ENCODE measurements at regions not wholly inside any gene's neighbourhood (a gene's known extent, or its start where the extent isn't known, plus 50 kb on each side); places are given as distances from the start of the nearest gene placed in this dataset.

DNA sequence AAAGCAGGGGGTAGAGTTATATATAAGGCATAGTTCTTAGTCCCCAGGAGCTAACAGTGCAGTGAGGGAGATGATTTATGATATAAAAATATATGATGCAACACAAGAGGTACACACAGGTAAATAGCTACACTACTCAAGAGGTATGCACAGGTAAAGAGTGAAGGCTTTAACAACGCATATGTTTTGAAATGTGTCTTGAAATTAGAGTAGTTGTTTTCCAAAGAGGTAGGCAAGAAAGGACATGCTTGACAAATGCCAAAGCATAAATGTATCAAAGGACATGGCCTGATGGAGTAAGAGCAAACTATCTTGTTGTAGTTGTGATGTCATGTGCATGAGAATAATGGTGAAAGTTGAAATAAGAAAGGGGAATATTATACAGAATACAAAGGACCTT is 104.3 kb upstream of the C11orf87 start:
- H3K27me3 ChIP-seq (ENCODE audit: control insufficient read depth in 3 of 3, insufficient read depth in 3 of 3, low read length in 3 of 3), result no peaks in the 10 kb centered on the region
- no peak overlapping the region for H3K27ac ChIP-seq (ENCODE audit: low read depth in 1 of 3, low read length in 2 of 3)
- no peaks in the 10 kb centered on the region for H3K4me1 ChIP-seq (ENCODE audit: control insufficient read depth in 3 of 3, insufficient read depth in 2 of 3, low read depth in 1 of 3, low read length in 2 of 3)
- H3K9me3 ChIP-seq (ENCODE audit: control insufficient read depth in 2 of 2, insufficient read depth in 1 of 2, low read depth in 1 of 2, low read length in 1 of 2), result no peaks in the 10 kb centered on the region
- no peak overlapping the region for H3K4me3 ChIP-seq (ENCODE audit: low read depth in 1 of 3, low read length in 3 of 3)
- no peaks in the 10 kb centered on the region for H3K36me3 ChIP-seq (ENCODE audit: control insufficient read depth in 3 of 3, insufficient read depth in 2 of 3, low read depth in 1 of 3, low read length in 3 of 3)
- FAIRE-seq (no peak), DNase-seq (no peak)
- WGBS, 3 donors, result 86 to 97% (median 93%) methylated on average over 1 of the region's 1 CpG

DNA sequence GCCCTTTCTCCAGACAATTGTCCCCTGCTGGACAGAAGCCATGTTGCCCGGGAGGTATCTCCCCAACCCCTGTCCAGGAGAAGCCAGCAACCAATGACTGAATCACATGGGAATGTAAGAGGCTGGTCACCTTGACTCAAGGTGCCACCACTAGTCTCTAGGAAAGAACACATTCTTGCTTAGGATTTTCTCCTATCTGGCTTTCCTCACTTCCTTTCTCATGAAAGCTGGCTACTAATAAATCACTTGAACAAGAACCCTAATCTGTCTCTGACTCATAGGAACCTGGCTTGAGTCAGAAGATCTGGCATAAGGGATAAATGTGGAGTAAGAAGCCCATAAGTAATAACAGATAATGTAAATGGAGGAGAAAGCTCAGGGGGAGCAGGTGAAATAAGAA is 101.4 kb upstream of the C11orf87 start:
- no peak for FAIRE-seq
- 57 to 80% (median 70%) methylated on average over 1 of the region's 1 CpG for WGBS, 3 donors

DNA sequence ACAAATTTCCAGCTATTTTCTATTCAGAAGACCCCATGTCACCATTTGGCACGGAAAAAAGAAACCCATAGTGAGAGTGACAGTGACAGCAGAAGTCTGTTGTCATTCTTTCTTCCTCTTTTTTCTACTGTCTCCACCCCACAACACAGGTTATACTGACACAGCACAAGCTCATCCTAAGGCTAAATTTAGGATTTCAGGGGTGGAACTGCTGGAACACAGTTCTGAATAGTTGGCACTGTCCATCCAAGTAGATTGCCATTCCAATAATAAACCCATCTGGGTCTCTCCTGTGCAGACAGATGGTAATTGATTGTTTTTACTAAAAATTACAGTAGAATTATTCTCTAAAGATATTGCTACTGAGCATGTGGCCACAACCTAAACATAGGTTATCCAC is 95.2 kb upstream of the C11orf87 start:
- Histone ChIP-seq H3K4me1 (ENCODE audit: control insufficient read depth in 3 of 3, insufficient read depth in 2 of 3, low read depth in 1 of 3, low read length in 2 of 3) (no peaks in the 10 kb centered on the region), H3K27me3 (ENCODE audit: control insufficient read depth in 3 of 3, insufficient read depth in 3 of 3, low read length in 3 of 3) (no peaks in the 10 kb centered on the region), H3K4me3 (ENCODE audit: low read depth in 1 of 3, low read length in 3 of 3) (no peak overlapping the region), H3K36me3 (ENCODE audit: control insufficient read depth in 3 of 3, insufficient read depth in 2 of 3, low read depth in 1 of 3, low read length in 3 of 3) (no peaks in the 10 kb centered on the region), H3K9me3 (ENCODE audit: control insufficient read depth in 2 of 2, insufficient read depth in 1 of 2, low read depth in 1 of 2, low read length in 1 of 2) (no peaks in the 10 kb centered on the region), H3K27ac (ENCODE audit: low read depth in 1 of 3, low read length in 2 of 3) (no peak overlapping the region)
- WGBS, 3 donors, result 56 to 72% (median 63%) methylated on average over 1 of the region's 1 CpG
- DNase-seq, result no peak
- FAIRE-seq, result no peak

More for the DNA sequence above, 101.4 kb upstream of the C11orf87 start:
- H3K9me3 ChIP-seq (ENCODE audit: control insufficient read depth in 2 of 2, insufficient read depth in 1 of 2, low read depth in 1 of 2, low read length in 1 of 2), result no peaks in the 10 kb centered on the region
- no peaks in the 10 kb centered on the region for H3K4me1 ChIP-seq (ENCODE audit: control insufficient read depth in 3 of 3, insufficient read depth in 2 of 3, low read depth in 1 of 3, low read length in 2 of 3)
- no peaks in the 10 kb centered on the region for H3K36me3 ChIP-seq (ENCODE audit: control insufficient read depth in 3 of 3, insufficient read depth in 2 of 3, low read depth in 1 of 3, low read length in 3 of 3)
- no peak for DNase-seq
- H3K4me3 ChIP-seq (ENCODE audit: low read depth in 1 of 3, low read length in 3 of 3), result no peak overlapping the region
- H3K27ac ChIP-seq (ENCODE audit: low read depth in 1 of 3, low read length in 2 of 3), result no peak overlapping the region
- H3K27me3 ChIP-seq (ENCODE audit: control insufficient read depth in 3 of 3, insufficient read depth in 3 of 3, low read length in 3 of 3), result no peaks in the 10 kb centered on the region

DNA sequence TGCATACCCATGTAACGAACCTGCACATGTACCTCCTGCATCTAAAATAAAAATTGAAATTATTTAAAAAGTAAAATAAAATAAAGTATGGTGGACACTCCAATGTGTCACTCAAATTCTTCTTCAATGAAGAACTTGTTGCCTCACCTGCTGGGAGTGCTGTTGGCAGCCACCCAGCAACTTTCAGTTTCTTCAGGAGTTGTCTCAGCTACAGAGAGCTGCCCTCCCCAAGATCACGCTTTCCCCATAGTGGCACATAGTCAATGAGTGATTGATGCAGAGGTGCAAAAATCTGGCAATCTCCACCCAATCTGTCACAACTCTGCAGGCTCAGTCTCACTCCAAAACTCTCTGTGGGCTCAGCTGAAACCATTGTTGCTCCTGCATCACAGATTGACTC is 92.3 kb upstream of the C11orf87 start:
- no peaks in the 10 kb centered on the region for H3K27me3 ChIP-seq (ENCODE audit: control insufficient read depth in 3 of 3, insufficient read depth in 3 of 3, low read length in 3 of 3)
- H3K9me3 ChIP-seq (ENCODE audit: control insufficient read depth in 2 of 2, insufficient read depth in 1 of 2, low read depth in 1 of 2, low read length in 1 of 2), result no peaks in the 10 kb centered on the region
- H3K4me1 ChIP-seq (ENCODE audit: control insufficient read depth in 3 of 3, insufficient read depth in 2 of 3, low read depth in 1 of 3, low read length in 2 of 3), result no peaks in the 10 kb centered on the region
- 69 to 82% (median 71%) methylated on average over 2 of the region's 2 CpGs for WGBS, 3 donors
- no peak overlapping the region for H3K4me3 ChIP-seq (ENCODE audit: low read depth in 1 of 3, low read length in 3 of 3)
- H3K36me3 ChIP-seq (ENCODE audit: control insufficient read depth in 3 of 3, insufficient read depth in 2 of 3, low read depth in 1 of 3, low read length in 3 of 3), result no peaks in the 10 kb centered on the region
- H3K27ac ChIP-seq (ENCODE audit: low read depth in 1 of 3, low read length in 2 of 3), result no peak overlapping the region
- FAIRE-seq, result no peak
- DNase-seq, result no peak

DNA sequence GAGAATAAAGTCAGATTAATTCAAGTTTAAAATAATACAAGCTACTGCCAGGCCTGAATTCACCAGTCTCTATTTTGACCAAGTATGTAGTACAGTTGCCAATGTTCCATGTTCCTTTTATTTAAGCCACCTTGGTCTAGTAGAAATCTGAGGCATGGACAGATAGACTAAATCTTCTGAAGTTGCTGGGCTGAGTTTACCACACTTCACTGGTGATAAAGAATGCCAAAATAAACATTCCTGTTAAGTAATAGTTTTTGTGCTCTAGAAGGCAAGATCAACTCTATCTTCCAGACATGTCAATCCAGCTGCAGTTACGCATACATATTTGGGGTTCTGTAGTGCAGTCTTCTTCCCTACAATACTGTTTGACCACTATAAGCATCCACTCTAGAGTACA is 83.9 kb upstream of the C11orf87 start:
- Histone ChIP-seq H3K27ac (ENCODE audit: low read depth in 1 of 3, low read length in 2 of 3) (no peak overlapping the region), H3K4me3 (ENCODE audit: low read depth in 1 of 3, low read length in 3 of 3) (no peak overlapping the region), H3K36me3 (ENCODE audit: control insufficient read depth in 3 of 3, insufficient read depth in 2 of 3, low read depth in 1 of 3, low read length in 3 of 3) (no peaks in the 10 kb centered on the region), H3K4me1 (ENCODE audit: control insufficient read depth in 3 of 3, insufficient read depth in 2 of 3, low read depth in 1 of 3, low read length in 2 of 3) (no peaks in the 10 kb centered on the region), H3K9me3 (ENCODE audit: control insufficient read depth in 2 of 2, insufficient read depth in 1 of 2, low read depth in 1 of 2, low read length in 1 of 2) (no peaks in the 10 kb centered on the region), H3K27me3 (ENCODE audit: control insufficient read depth in 3 of 3, insufficient read depth in 3 of 3, low read length in 3 of 3) (no peaks in the 10 kb centered on the region)
- DNase-seq (no peak), FAIRE-seq (no peak)
- 84 to 90% (median 88%) methylated on average over 1 of the region's 1 CpG for WGBS, 3 donors

DNA sequence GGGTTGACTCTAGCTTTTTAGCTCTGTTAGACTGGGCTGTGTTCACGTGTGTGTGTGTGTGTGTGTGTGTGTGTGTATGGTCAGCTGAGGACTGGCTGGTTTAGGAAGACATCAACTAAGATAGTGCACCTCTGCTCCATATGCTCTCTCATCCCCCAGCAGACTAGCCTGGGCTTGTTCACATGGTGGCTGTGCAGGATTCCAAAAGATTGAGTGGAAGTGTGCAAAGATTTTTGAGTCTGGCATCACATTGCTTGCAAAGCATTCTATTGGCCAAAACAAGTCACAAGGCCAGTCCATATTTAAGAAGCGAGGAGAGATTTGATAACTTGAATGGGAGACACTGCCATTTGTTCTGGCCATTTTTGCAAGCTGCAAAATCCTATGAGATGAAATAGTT is 79.7 kb upstream of the C11orf87 start:
- FAIRE-seq, result no peak

DNA sequence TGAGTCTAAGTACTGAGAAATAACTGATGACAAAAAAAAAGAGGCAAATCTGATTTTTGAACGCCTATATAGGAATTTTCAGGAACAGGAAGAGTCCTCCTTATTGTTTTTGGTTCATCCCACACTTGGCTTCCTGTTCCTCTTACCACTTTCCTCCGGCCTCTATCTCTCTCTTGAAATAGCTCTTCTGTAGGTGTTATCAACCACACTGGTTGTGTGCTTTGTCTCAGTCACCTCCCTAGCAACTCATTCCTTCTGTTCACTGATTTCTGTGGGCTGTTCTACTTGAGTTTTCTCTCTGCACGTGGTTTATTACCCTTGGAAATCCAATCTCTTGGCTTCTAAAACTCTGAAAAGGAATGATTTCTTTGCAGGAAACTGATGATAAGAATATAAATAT is 78.7 kb upstream of the C11orf87 start:
- 22 to 44% (median 34%) methylated on average over 3 of the region's 3 CpGs for WGBS, 3 donors
- FAIRE-seq, result no peak

More for the DNA sequence above, 79.7 kb upstream of the C11orf87 start:
- no peaks in the 10 kb centered on the region for H3K36me3 ChIP-seq (ENCODE audit: control insufficient read depth in 3 of 3, insufficient read depth in 2 of 3, low read depth in 1 of 3, low read length in 3 of 3)
- no peaks in the 10 kb centered on the region for H3K9me3 ChIP-seq (ENCODE audit: control insufficient read depth in 2 of 2, insufficient read depth in 1 of 2, low read depth in 1 of 2, low read length in 1 of 2)
- H3K4me3 ChIP-seq (ENCODE audit: low read depth in 1 of 3, low read length in 3 of 3), result no peak overlapping the region
- no peak overlapping the region for H3K27ac ChIP-seq (ENCODE audit: low read depth in 1 of 3, low read length in 2 of 3)
- H3K4me1 ChIP-seq (ENCODE audit: control insufficient read depth in 3 of 3, insufficient read depth in 2 of 3, low read depth in 1 of 3, low read length in 2 of 3), result no peaks in the 10 kb centered on the region
- 55 to 76% (median 68%) methylated on average over 2 of the region's 2 CpGs for WGBS, 3 donors
- H3K27me3 ChIP-seq (ENCODE audit: control insufficient read depth in 3 of 3, insufficient read depth in 3 of 3, low read length in 3 of 3), result no peaks in the 10 kb centered on the region
- no peak for DNase-seq

DNA sequence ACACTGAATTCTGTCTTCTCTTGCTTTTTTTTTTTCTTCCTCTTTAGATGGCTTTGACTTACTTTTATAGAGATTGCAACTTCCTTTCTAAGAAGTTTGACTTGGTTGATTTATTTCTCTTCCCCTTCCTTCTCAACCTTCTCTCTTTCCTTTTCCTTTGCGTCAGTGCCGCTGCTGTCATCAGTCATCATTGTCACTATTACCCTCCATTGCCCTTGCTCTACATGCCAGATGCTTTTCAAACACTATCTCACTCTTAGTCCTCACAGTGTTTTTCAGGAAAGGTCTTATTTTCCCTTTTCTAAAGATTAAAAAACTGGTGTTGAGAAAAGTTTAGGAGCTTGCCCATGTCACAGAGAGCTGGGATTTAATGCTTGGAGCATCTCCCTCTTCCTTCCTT is 74.7 kb upstream of the C11orf87 start:
- Histone ChIP-seq H3K27me3 (ENCODE audit: control insufficient read depth in 3 of 3, insufficient read depth in 3 of 3, low read length in 3 of 3) (no peaks in the 10 kb centered on the region), H3K9me3 (ENCODE audit: control insufficient read depth in 2 of 2, insufficient read depth in 1 of 2, low read depth in 1 of 2, low read length in 1 of 2) (no peaks in the 10 kb centered on the region), H3K27ac (ENCODE audit: low read depth in 1 of 3, low read length in 2 of 3) (no peak overlapping the region), H3K36me3 (ENCODE audit: control insufficient read depth in 3 of 3, insufficient read depth in 2 of 3, low read depth in 1 of 3, low read length in 3 of 3) (no peaks in the 10 kb centered on the region), H3K4me3 (ENCODE audit: low read depth in 1 of 3, low read length in 3 of 3) (no peak overlapping the region), H3K4me1 (ENCODE audit: control insufficient read depth in 3 of 3, insufficient read depth in 2 of 3, low read depth in 1 of 3, low read length in 2 of 3) (no peaks in the 10 kb centered on the region)
- 68 to 79% (median 79%) methylated on average over 2 of the region's 2 CpGs for WGBS, 3 donors
- no peak for FAIRE-seq
- no peak for DNase-seq

More for the DNA sequence above, 78.7 kb upstream of the C11orf87 start:
- H3K4me3 ChIP-seq (ENCODE audit: low read depth in 1 of 3, low read length in 3 of 3), result no peak overlapping the region
- no peaks in the 10 kb centered on the region for H3K9me3 ChIP-seq (ENCODE audit: control insufficient read depth in 2 of 2, insufficient read depth in 1 of 2, low read depth in 1 of 2, low read length in 1 of 2)
- H3K27me3 ChIP-seq (ENCODE audit: control insufficient read depth in 3 of 3, insufficient read depth in 3 of 3, low read length in 3 of 3), result no peaks in the 10 kb centered on the region
- no peaks in the 10 kb centered on the region for H3K4me1 ChIP-seq (ENCODE audit: control insufficient read depth in 3 of 3, insufficient read depth in 2 of 3, low read depth in 1 of 3, low read length in 2 of 3)
- H3K36me3 ChIP-seq (ENCODE audit: control insufficient read depth in 3 of 3, insufficient read depth in 2 of 3, low read depth in 1 of 3, low read length in 3 of 3), result no peaks in the 10 kb centered on the region
- no peak for DNase-seq
- H3K27ac ChIP-seq (ENCODE audit: low read depth in 1 of 3, low read length in 2 of 3), result no peak overlapping the region

DNA sequence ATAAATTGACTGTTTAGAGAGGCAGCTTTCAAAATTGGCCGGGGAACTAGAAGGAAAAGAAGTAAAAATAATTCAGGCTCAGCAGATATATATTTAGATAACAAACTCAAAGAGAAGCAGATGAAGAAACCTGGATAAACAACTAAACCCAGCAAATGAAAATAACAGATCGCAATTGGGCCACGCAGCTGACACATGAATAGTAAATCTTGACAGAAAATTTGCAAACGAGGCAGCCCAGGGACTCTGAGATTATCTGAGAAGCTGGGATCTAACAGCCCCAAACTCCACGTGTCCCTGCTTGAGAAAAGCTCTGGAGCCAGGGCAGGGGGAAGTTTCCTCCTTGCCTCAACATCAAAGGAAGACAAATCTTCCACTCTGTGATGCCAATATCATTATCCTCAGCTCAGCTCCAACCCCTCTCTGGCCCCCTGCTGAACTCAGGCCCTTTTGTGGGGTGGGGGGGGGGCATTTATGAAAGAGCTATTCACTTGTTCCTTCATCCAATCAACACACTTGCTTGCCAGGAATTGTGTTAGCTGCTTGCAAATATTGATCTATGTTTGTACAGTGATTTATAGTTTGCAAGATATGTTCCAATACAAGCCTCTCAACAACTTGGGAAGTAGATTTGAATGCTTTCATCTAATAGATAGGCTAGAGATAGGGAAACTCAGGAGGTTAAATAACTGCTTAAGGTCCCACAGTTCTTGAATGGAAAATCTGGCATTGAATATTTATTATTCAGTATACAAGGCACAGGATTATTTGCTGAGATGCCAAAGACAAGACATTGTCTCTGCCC is 72.5 kb upstream of the C11orf87 start:
- FAIRE-seq, result no peak

More for the DNA sequence above, 72.5 kb upstream of the C11orf87 start:
- Histone ChIP-seq H3K9me3 (ENCODE audit: control insufficient read depth in 2 of 2, insufficient read depth in 1 of 2, low read depth in 1 of 2, low read length in 1 of 2) (no peaks in the 10 kb centered on the region), H3K36me3 (ENCODE audit: control insufficient read depth in 3 of 3, insufficient read depth in 2 of 3, low read depth in 1 of 3, low read length in 3 of 3) (no peaks in the 10 kb centered on the region), H3K27ac (ENCODE audit: low read depth in 1 of 3, low read length in 2 of 3) (no peak overlapping the region), H3K4me1 (ENCODE audit: control insufficient read depth in 3 of 3, insufficient read depth in 2 of 3, low read depth in 1 of 3, low read length in 2 of 3) (no peaks in the 10 kb centered on the region), H3K27me3 (ENCODE audit: control insufficient read depth in 3 of 3, insufficient read depth in 3 of 3, low read length in 3 of 3) (no peaks in the 10 kb centered on the region), H3K4me3 (ENCODE audit: low read depth in 1 of 3, low read length in 3 of 3) (no peak overlapping the region)
- DNase-seq, result no peak
- WGBS, 3 donors, result 36 to 47% (median 39%) methylated on average over 5 of the region's 5 CpGs
